ENCODE measurements at regions not wholly inside any gene's neighbourhood (a gene's known extent, or its start where the extent isn't known, plus 50 kb on each side); places are given as distances from the start of the nearest gene placed in this dataset.

DNA sequence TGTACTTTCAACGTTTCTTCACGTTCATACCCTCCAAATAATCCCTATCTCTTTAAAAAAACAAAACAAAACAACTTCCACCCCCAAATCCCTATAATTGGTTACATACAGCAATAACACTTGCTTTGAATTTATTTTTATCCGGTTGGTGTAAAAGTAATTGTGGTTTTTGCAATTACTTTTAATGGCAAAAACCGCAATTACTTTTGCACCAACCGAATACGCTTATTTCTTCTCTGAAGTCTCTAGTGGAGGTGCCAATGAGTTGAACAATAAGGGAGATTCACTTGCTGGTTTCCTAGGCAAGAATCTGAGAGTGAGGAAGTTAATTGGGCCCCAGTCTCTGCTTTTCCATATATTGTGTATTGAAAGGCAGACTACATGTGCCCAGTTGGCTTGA is 133.3 kb downstream of the DACT1 start:
- H2BK12ac ChIP-seq (ENCODE audit: low read length), result no peak overlapping the region
- peaks cover 8 to 16% of the 10 kb centered on the region in 2 donors for H3K4me1 ChIP-seq (ENCODE audit: control insufficient read depth in 2 of 2, insufficient read depth in 1 of 2, low read depth in 1 of 2, low read length in 2 of 2)
- no peak for DNase-seq (ENCODE audit: low spot score)
- no peak overlapping the region for H2AFZ ChIP-seq (ENCODE audit: low read length)
- no peak overlapping the region for H4K91ac ChIP-seq (ENCODE audit: low read depth, low read length, poor library complexity)
- H3K27ac ChIP-seq (replicated peaks; ENCODE audit: low read length), result no peak overlapping the region
- no peak overlapping the region for H3K4me3 ChIP-seq (ENCODE audit: low read length in 2 of 2)
- no peak overlapping the region for H4K8ac ChIP-seq (ENCODE audit: low read depth, low read length)
- H3K4me2 ChIP-seq (ENCODE audit: insufficient read depth, low read length, poor library complexity, severe bottlenecking), result no peak overlapping the region
- H3K27me3 ChIP-seq (ENCODE audit: control insufficient read depth in 3 of 3, insufficient read depth in 3 of 3, low read depth in 1 of 3, low read length in 3 of 3), result no peaks in the 10 kb centered on the region
- no peaks in the 10 kb centered on the region for H3K36me3 ChIP-seq (replicated peaks in 1 of 2; ENCODE audit: control insufficient read depth in 2 of 2, insufficient read depth in 2 of 2, low read length in 2 of 2)
- H3K23ac ChIP-seq (ENCODE audit: low read depth, low read length, poor library complexity), result no peak overlapping the region
- no peak overlapping the region for H3K18ac ChIP-seq (ENCODE audit: low read length)
- no peak overlapping the region for H2AK5ac ChIP-seq (ENCODE audit: low read depth, low read length)
- no peak overlapping the region for H2BK15ac ChIP-seq (ENCODE audit: low read length)
- 100% methylated on average over 2 of the region's 6 CpGs for WGBS, 2 donors (ENCODE audit: extremely low coverage in 2 of 2, insufficient read length in 2 of 2, insufficient replicate concordance in 1 of 2)
- no peaks in the 10 kb centered on the region for H3K79me1 ChIP-seq (ENCODE audit: low read depth, low read length)
- no peak overlapping the region for H3K14ac ChIP-seq (ENCODE audit: low read length)
- no peaks in the 10 kb centered on the region for H3K9me3 ChIP-seq (replicated peaks in 1 of 2; ENCODE audit: control insufficient read depth in 2 of 2, insufficient read depth in 1 of 2, low read depth in 1 of 2, low read length in 2 of 2)
- H2BK5ac ChIP-seq (ENCODE audit: low read length), result no peak overlapping the region
- H3K4ac ChIP-seq (ENCODE audit: low read length), result no peak overlapping the region
- no peak overlapping the region for H3K9ac ChIP-seq (ENCODE audit: low read depth, low read length, poor library complexity)
- no peak overlapping the region for H2BK120ac ChIP-seq (ENCODE audit: low read depth, low read length)

DNA sequence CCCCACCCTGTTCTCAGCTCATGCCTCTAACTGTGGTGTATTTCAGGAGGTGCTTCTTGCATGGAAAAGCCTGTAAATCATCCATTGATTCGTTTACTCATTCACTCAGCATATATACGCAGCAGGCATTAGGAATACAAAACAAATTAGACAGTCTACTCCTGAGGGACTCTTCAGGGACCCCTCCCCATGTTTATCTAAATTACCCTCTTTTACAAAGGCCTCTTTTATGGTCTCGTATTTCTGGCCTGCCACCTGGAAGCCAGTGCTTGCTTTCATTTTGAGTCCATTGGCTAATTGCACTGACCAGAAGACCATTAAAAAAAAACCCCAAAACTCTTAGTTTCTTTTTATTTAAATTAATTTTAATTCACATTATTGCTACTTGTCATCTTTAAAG is 134.4 kb downstream of the DACT1 start:
- Histone ChIP-seq H3K79me1 (ENCODE audit: low read depth, low read length) (no peaks in the 10 kb centered on the region), H3K4me2 (ENCODE audit: insufficient read depth, low read length, poor library complexity, severe bottlenecking) (no peak overlapping the region), H4K8ac (ENCODE audit: low read depth, low read length) (no peak overlapping the region), H3K4me1 (ENCODE audit: control insufficient read depth in 2 of 2, insufficient read depth in 1 of 2, low read depth in 1 of 2, low read length in 2 of 2) (peaks cover 5 to 16% of the 10 kb centered on the region in 2 donors), H3K27me3 (ENCODE audit: control insufficient read depth in 3 of 3, insufficient read depth in 3 of 3, low read depth in 1 of 3, low read length in 3 of 3) (no peaks in the 10 kb centered on the region), H2BK120ac (ENCODE audit: low read depth, low read length) (no peak overlapping the region), H3K9ac (ENCODE audit: low read depth, low read length, poor library complexity) (no peak overlapping the region), H4K91ac (ENCODE audit: low read depth, low read length, poor library complexity) (no peak overlapping the region), H3K9me3 (replicated peaks in 1 of 2; ENCODE audit: control insufficient read depth in 2 of 2, insufficient read depth in 1 of 2, low read depth in 1 of 2, low read length in 2 of 2) (no peaks in the 10 kb centered on the region), H3K23ac (ENCODE audit: low read depth, low read length, poor library complexity) (no peak overlapping the region), H2BK5ac (ENCODE audit: low read length) (no peak overlapping the region), H2AK5ac (ENCODE audit: low read depth, low read length) (no peak overlapping the region), H3K14ac (ENCODE audit: low read length) (no peak overlapping the region), H3K4me3 (ENCODE audit: low read length in 2 of 2) (no peak overlapping the region), H2AFZ (ENCODE audit: low read length) (no peak overlapping the region), H3K18ac (ENCODE audit: low read length) (no peak overlapping the region), H2BK15ac (ENCODE audit: low read length) (no peak overlapping the region), H3K36me3 (replicated peaks in 1 of 2; ENCODE audit: control insufficient read depth in 2 of 2, insufficient read depth in 2 of 2, low read length in 2 of 2) (no peaks in the 10 kb centered on the region), H3K4ac (ENCODE audit: low read length) (no peak overlapping the region), H2BK12ac (ENCODE audit: low read length) (no peak overlapping the region), H3K27ac (replicated peaks; ENCODE audit: low read length) (no peak overlapping the region)
- WGBS, 2 donors (ENCODE audit: extremely low coverage in 2 of 2, insufficient read length in 2 of 2, insufficient replicate concordance in 1 of 2), result no CpG with 5 or more reads among the region's 3 CpGs
- no peak for DNase-seq (ENCODE audit: low spot score)

DNA sequence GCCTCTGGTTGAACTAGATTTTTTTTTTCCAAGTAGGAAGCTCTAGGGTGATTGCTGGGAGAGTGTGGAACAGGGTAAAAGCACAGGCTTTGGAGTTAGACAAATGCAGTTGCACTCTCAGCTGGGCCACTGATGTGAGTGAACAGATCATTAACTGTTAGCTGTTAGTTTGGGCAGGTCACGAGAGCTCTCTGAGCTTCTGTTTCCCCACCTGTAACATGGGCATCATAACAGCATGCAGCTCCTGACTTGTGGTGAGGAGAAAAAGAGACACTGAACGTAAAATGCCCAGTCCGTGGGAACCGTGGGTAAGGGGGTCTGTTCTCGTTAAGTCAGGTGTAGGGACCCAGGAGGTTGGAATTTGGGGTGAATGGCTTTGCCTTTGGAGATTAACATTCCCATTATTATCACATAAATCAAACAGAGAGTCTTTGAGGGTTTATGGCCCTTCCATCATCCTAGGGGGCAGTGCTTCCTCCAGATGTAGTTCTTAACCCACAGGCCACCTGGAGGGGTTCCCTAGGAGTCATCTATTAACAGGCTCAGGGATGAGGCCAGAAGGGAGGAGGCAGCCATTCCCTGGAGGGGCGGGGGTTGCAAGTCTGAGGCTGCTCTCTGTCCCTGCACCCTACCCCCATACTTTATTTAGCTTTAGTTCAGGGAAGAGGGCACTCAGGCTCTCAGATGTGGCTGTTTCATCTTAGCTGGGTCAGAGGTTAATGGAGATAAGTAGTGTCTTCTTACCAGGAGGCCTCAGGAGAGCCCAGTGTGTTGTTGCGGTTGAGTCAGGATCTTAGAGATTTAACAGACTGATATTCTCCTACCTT is 135.2 kb downstream of the DACT1 start:
- H3K23ac ChIP-seq (ENCODE audit: low read depth, low read length, poor library complexity), result no peak overlapping the region
- no peak overlapping the region for H2BK12ac ChIP-seq (ENCODE audit: low read length)
- no peak overlapping the region for H3K9ac ChIP-seq (ENCODE audit: low read depth, low read length, poor library complexity)
- no peak overlapping the region for H3K18ac ChIP-seq (ENCODE audit: low read length)
- H3K4me2 ChIP-seq (ENCODE audit: insufficient read depth, low read length, poor library complexity, severe bottlenecking), result no peak overlapping the region
- no peak overlapping the region for H2BK120ac ChIP-seq (ENCODE audit: low read depth, low read length)
- H2AFZ ChIP-seq (ENCODE audit: low read length), result no peak overlapping the region
- no peak overlapping the region for H3K14ac ChIP-seq (ENCODE audit: low read length)
- H3K4me3 ChIP-seq (ENCODE audit: low read length in 2 of 2), result no peak overlapping the region
- H3K27me3 ChIP-seq (ENCODE audit: control insufficient read depth in 3 of 3, insufficient read depth in 3 of 3, low read depth in 1 of 3, low read length in 3 of 3), result no peaks in the 10 kb centered on the region
- no peaks in the 10 kb centered on the region for H3K9me3 ChIP-seq (replicated peaks in 1 of 2; ENCODE audit: control insufficient read depth in 2 of 2, insufficient read depth in 1 of 2, low read depth in 1 of 2, low read length in 2 of 2)
- WGBS, 2 donors (ENCODE audit: extremely low coverage in 2 of 2, insufficient read length in 2 of 2, insufficient replicate concordance in 1 of 2), result no CpG with 5 or more reads among the region's 7 CpGs
- no peaks in the 10 kb centered on the region for H3K79me1 ChIP-seq (ENCODE audit: low read depth, low read length)
- H3K36me3 ChIP-seq (replicated peaks in 1 of 2; ENCODE audit: control insufficient read depth in 2 of 2, insufficient read depth in 2 of 2, low read length in 2 of 2), result no peaks in the 10 kb centered on the region
- H3K4ac ChIP-seq (ENCODE audit: low read length), result no peak overlapping the region
- DNase-seq (ENCODE audit: low spot score), result no peak
- peak overlapping the region; percentile 7 for H3K27ac ChIP-seq (replicated peaks; ENCODE audit: low read length)
- H2BK15ac ChIP-seq (ENCODE audit: low read length), result no peak overlapping the region
- H3K4me1 ChIP-seq (ENCODE audit: control insufficient read depth in 2 of 2, insufficient read depth in 1 of 2, low read depth in 1 of 2, low read length in 2 of 2), result peaks cover 10 to 20% of the 10 kb centered on the region in 2 donors
- H2BK5ac ChIP-seq (ENCODE audit: low read length), result no peak overlapping the region
- H4K8ac ChIP-seq (ENCODE audit: low read depth, low read length), result no peak overlapping the region
- no peak overlapping the region for H2AK5ac ChIP-seq (ENCODE audit: low read depth, low read length)
- H4K91ac ChIP-seq (ENCODE audit: low read depth, low read length, poor library complexity), result no peak overlapping the region

DNA sequence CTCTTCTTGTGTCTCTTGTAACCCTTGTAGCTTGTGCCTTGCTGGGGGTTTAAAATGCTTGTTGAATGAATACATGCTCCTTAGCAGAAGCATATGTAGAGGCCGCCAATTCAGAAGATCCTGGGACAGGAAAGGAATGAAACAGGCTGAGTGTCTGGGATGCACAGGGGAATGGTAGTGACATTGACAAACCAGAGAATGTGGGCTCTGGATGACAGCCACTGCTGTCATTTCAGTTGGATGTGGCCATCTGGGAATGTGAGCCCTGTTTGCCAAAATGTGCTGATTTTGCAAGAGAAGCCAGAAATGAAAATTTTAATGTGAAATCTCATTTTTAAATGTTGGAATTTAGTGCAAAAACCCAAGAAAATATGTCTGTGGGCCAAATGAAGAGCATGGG is 136.8 kb downstream of the DACT1 start:
- Histone ChIP-seq H3K4me1 (ENCODE audit: control insufficient read depth in 2 of 2, insufficient read depth in 1 of 2, low read depth in 1 of 2, low read length in 2 of 2) (peaks cover 7 to 17% of the 10 kb centered on the region in 2 donors), H3K79me1 (ENCODE audit: low read depth, low read length) (no peaks in the 10 kb centered on the region), H3K4me3 (ENCODE audit: low read length in 2 of 2) (no peak overlapping the region), H4K8ac (ENCODE audit: low read depth, low read length) (no peak overlapping the region), H3K27ac (replicated peaks; ENCODE audit: low read length) (no peak overlapping the region), H3K9me3 (replicated peaks in 1 of 2; ENCODE audit: control insufficient read depth in 2 of 2, insufficient read depth in 1 of 2, low read depth in 1 of 2, low read length in 2 of 2) (no peaks in the 10 kb centered on the region), H3K36me3 (replicated peaks in 1 of 2; ENCODE audit: control insufficient read depth in 2 of 2, insufficient read depth in 2 of 2, low read length in 2 of 2) (no peaks in the 10 kb centered on the region), H2BK12ac (ENCODE audit: low read length) (no peak overlapping the region), H2BK15ac (ENCODE audit: low read length) (no peak overlapping the region), H3K27me3 (ENCODE audit: control insufficient read depth in 3 of 3, insufficient read depth in 3 of 3, low read depth in 1 of 3, low read length in 3 of 3) (no peaks in the 10 kb centered on the region), H3K14ac (ENCODE audit: low read length) (no peak overlapping the region), H2BK120ac (ENCODE audit: low read depth, low read length) (no peak overlapping the region), H2BK5ac (ENCODE audit: low read length) (no peak overlapping the region), H4K91ac (ENCODE audit: low read depth, low read length, poor library complexity) (no peak overlapping the region), H3K4me2 (ENCODE audit: insufficient read depth, low read length, poor library complexity, severe bottlenecking) (no peak overlapping the region), H2AFZ (ENCODE audit: low read length) (no peak overlapping the region), H3K9ac (ENCODE audit: low read depth, low read length, poor library complexity) (no peak overlapping the region), H3K4ac (ENCODE audit: low read length) (no peak overlapping the region), H3K18ac (ENCODE audit: low read length) (no peak overlapping the region), H2AK5ac (ENCODE audit: low read depth, low read length) (no peak overlapping the region), H3K23ac (ENCODE audit: low read depth, low read length, poor library complexity) (no peak overlapping the region)
- DNase-seq (ENCODE audit: low spot score), result no peak
- no CpG with 5 or more reads among the region's 1 CpG for WGBS, 2 donors (ENCODE audit: extremely low coverage in 2 of 2, insufficient read length in 2 of 2, insufficient replicate concordance in 1 of 2)

Measured in neuronal stem cell (in vitro differentiated cells).